ENCODE measurements at regions not wholly inside any gene's neighbourhood (a gene's known extent, or its start where the extent isn't known, plus 50 kb on each side); places are given as distances from the start of the nearest gene placed in this dataset.

GRCh38 chr18:75915941-75916623 is 488.6 kb upstream of the SMIM21 start:
- no peak for DNase-seq (ENCODE audit: low spot score)

- DNase-seq (ENCODE audit: low spot score) = no peak
Observed at GRCh38 chr18:75912829-75913228, 485.3 kb upstream of the SMIM21 start.

GRCh38 chr18:75904416-75904815 is 476.9 kb upstream of the SMIM21 start:
- DNase-seq (ENCODE audit: low spot score) = no peak

- no peak for DNase-seq (ENCODE audit: low spot score)
Observed at GRCh38 chr18:75898651-75899050, 471.1 kb upstream of the SMIM21 start.

- no peak for DNase-seq (ENCODE audit: low spot score)
Observed at GRCh38 chr18:75897386-75897785, 469.9 kb upstream of the SMIM21 start.

- DNase-seq (ENCODE audit: low spot score) = peak; percentile 53
Observed at GRCh38 chr18:75896865-75897264, 469.4 kb upstream of the SMIM21 start.

- DNase-seq (ENCODE audit: low spot score) = no peak
Observed at GRCh38 chr18:75895135-75895534, 467.6 kb upstream of the SMIM21 start.

- no peak for DNase-seq (ENCODE audit: low spot score)
Observed at GRCh38 chr18:75884728-75885127, 457.2 kb upstream of the SMIM21 start.

GRCh38 chr18:75880925-75881504 is 453.5 kb upstream of the SMIM21 start:
- no peak for DNase-seq (ENCODE audit: low spot score)

- DNase-seq (ENCODE audit: low spot score) = no peak
Observed at GRCh38 chr18:75880266-75880665, 452.8 kb upstream of the SMIM21 start.

- DNase-seq (ENCODE audit: low spot score) = peak; percentile 66
Observed at GRCh38 chr18:75879196-75879595, 451.7 kb upstream of the SMIM21 start.

- no peak for DNase-seq (ENCODE audit: low spot score)
Observed at GRCh38 chr18:75875559-75875958, 448.1 kb upstream of the SMIM21 start.

GRCh38 chr18:75874401-75875089 is 447.0 kb upstream of the SMIM21 start:
- no peak for DNase-seq (ENCODE audit: low spot score)

GRCh38 chr18:75871596-75871995 is 444.1 kb upstream of the SMIM21 start:
- no peak for DNase-seq (ENCODE audit: low spot score)

GRCh38 chr18:75869162-75869561 is 441.7 kb upstream of the SMIM21 start:
- no peak for DNase-seq (ENCODE audit: low spot score)

GRCh38 chr18:75868031-75868430 is 440.5 kb upstream of the SMIM21 start:
- DNase-seq (ENCODE audit: low spot score) = no peak

GRCh38 chr18:75865639-75866038 is 438.1 kb upstream of the SMIM21 start:
- DNase-seq (ENCODE audit: low spot score) = no peak

GRCh38 chr18:75864816-75865215 is 437.3 kb upstream of the SMIM21 start:
- DNase-seq (ENCODE audit: low spot score) = no peak

- no peak for DNase-seq (ENCODE audit: low spot score)
Observed at GRCh38 chr18:75863696-75864095, 436.2 kb upstream of the SMIM21 start.

- DNase-seq (ENCODE audit: low spot score) = no peak
Observed at GRCh38 chr18:75862458-75862857, 435.0 kb upstream of the SMIM21 start.

GRCh38 chr18:75860166-75860565 is 432.7 kb upstream of the SMIM21 start:
- no peak for DNase-seq (ENCODE audit: low spot score)

- DNase-seq (ENCODE audit: low spot score) = no peak
Observed at GRCh38 chr18:75859533-75859932, 432.0 kb upstream of the SMIM21 start.

GRCh38 chr18:75858754-75859153 is 431.3 kb upstream of the SMIM21 start:
- DNase-seq (ENCODE audit: low spot score) = no peak

All from H4 (cell line).